ENCODE measurements at regions not wholly inside any gene's neighbourhood (a gene's known extent, or its start where the extent isn't known, plus 50 kb on each side); places are given as distances from the start of the nearest gene placed in this dataset.

- no peak for TF ChIP-seq CTCF (IDR thresholded peaks at IDR 0.05)
- TF ChIP-seq POLR2A (IDR thresholded peaks at IDR 0.05) = no peak
These were observed 471.5 kb upstream of the CNTNAP2 start for GRCh38 chr7:145645135-145645515.

Data from Peyer's patch (tissue), 4 donors.